ENCODE measurements at regions not wholly inside any gene's neighbourhood (a gene's known extent, or its start where the extent isn't known, plus 50 kb on each side); places are given as distances from the start of the nearest gene placed in this dataset.

- TF ChIP-seq CTCF (conservative IDR thresholded peaks at IDR 0.05; ENCODE audit: low read length) = no peak
- no peak for TF ChIP-seq EZH2phosphoT487 (IDR thresholded peaks at IDR 0.05; ENCODE audit: borderline replicate concordance)
Measured at GRCh38 chr18:30915336-30915988, 127.1 kb downstream of the DSC3 start.
